ENCODE measurements at regions not wholly inside any gene's neighbourhood (a gene's known extent, or its start where the extent isn't known, plus 50 kb on each side); places are given as distances from the start of the nearest gene placed in this dataset.

DNA sequence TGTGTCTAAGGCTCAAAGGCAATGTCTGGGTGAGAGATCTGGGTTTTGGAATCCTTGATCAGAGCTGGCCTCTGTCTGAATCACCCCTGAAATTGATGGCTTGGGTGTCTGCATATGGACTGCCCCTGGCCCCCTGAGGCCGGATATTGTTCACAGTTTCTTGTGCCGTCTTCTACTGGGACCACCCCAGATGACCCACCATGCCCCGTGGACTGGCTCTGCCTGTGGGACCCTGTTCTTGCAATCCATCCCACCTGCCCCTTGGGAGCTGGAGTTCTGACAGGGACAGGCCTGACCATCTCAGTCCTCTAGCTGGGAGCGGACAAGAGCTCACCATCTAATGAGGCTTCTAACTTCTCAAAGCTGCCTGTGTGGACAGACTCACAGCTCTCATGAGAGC lies 119.9 kb downstream of the FAM43A start:
- DNase-seq = no peak

DNA sequence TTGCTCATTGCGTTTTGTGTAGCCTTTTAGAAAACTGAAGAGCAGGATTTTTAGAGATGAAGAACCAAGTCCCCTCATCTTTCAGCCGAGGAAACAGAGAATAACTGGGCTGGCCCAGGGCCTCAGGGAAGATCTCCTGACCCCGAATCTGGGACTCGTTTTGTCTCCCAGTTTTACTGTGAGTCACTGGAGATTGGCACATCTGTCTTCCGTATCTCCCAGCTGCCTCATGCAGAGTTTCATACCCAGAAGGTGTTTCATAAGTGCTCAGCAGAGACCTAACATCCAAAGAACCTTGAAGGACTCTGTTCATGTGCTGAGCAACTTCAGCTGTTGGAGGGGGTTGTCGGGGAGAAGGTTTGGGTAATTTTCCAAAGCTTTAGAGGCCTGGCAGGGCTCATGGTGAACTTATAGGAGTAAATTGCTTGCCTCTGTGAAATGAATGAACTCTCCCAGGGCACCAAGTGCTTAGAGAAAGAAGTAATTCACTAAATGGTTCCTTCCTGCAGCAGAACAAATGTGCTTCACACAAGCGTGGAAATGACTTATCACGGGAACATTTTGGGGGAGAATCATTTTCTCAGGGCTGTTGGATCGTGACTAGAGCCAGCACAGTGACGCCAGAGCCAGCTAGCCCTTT lies 121.4 kb downstream of the FAM43A start:
- DNase-seq = no peak

DNA sequence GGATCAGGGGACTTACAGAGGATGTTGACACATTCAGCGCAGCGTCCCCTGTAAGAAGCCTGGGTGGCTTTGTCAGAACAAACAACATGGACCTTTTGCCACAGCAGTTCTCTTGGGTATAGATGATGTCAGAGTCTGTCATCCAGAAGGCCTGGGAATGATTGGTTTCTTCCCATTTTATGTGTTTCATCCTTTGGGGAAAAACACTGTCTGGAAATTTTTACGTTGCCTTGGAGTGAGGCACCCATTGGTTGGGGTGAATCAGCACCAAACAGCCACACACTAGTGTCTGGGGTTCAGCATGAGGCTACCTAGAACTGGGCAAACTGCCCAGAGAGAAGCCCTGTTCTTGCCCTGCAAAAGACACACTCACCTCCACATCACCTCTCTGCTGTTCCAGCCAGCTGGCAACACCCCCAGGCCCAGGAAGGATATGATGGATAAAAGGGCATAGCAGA lies 123.0 kb downstream of the FAM43A start:
- no peak for DNase-seq

DNA sequence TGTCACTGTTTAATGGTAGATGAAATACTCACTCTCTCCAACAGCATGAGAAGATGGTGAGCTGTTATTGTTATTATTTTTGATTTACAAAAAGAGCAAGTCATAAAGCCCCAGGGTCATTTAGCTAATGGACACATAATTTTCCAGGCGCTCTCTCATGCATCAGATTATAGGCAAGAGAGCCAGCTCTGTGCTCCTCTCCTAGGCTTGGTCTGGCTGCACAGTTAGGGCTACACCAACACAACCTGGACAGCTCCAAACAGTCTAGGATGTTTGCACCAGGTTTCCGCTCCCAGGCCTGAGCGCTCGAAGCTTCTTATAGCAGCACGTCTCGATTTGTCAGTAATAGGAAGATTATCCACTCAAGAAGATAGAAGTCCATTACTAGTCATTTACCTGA lies 123.7 kb downstream of the FAM43A start:
- no peak for DNase-seq

DNA sequence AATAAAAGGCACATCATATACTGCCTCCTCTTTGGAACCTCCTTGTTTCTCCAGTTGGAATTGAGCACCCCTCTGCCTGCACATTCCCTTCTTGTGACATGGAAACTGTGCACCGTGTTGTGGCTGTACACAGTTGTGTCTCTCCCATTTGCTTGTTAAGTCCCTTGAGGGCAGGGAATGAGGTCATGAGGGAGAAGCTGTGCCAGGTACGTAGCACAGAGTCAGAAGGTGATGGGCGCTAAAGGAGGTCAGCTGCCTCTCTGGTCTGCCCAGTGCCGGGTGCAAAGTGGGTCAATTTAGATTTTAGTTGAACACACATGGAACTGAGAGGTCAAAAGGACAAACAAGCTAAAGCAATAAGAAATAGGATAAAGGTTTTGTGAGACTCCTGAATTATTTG lies 124.4 kb downstream of the FAM43A start:
- no peak for DNase-seq

DNA sequence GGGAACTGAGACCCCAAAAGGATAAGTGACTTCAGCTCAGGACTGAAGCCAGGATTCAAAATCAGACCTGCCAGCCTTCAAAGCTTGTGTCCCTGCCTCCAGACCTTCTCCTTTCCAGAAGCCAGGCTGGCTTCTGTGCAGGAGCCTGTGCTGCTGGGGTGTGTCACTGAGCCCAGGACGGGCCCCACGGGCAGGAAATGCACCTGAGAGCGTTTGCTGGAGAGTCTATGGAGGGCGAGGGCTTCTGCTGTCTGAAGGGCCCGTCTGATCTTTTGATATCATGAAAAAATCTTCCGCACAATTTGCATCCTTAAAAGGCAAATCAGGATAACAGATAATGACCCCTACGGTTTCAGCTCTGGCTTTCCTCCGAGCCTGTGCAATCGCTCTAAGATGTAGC lies 125.4 kb downstream of the FAM43A start:
- DNase-seq = no peak

DNA sequence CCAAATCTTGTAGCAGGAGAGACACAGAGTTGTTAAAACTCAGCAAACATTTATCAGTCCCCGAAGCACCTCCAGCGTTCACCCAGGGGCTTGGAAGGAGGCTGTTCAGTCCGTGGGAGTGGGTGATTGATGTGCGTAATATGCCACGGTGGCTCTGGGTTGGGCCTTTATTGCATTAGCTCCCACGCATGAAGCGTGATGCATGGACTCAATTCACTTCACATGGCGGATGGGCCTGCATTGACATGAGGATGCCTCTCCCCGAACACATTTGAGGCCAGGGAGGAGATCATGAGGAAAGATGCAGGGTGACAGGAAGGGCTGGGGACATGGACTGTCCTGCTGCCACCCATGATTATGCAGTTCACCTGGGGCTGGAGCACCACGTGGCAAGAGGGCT lies 126.5 kb downstream of the FAM43A start:
- no peak for DNase-seq

DNA sequence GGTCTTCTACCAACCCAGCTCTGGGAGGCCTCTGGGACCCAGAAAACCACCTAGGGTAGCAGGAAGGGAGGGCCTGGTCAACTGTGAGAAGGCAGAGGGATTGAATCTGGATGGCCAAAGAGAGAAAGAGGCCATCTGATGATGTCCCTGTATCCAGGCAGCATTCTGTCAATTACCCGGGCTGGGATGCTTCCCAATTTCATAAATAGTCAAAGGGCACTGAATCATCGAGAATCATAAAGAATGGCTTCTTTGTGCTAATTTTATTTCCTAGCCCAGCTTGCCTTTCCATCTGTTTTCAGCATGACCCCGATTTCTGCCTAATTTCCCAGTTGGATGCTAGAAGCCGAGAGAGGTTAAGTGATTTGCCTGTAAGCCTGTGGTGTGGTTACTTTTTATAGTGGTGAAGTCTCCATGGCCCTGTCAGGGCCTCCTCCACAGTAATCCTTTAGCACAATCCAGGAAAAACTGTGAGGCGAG lies 129.2 kb downstream of the FAM43A start:
- DNase-seq = no peak

DNA sequence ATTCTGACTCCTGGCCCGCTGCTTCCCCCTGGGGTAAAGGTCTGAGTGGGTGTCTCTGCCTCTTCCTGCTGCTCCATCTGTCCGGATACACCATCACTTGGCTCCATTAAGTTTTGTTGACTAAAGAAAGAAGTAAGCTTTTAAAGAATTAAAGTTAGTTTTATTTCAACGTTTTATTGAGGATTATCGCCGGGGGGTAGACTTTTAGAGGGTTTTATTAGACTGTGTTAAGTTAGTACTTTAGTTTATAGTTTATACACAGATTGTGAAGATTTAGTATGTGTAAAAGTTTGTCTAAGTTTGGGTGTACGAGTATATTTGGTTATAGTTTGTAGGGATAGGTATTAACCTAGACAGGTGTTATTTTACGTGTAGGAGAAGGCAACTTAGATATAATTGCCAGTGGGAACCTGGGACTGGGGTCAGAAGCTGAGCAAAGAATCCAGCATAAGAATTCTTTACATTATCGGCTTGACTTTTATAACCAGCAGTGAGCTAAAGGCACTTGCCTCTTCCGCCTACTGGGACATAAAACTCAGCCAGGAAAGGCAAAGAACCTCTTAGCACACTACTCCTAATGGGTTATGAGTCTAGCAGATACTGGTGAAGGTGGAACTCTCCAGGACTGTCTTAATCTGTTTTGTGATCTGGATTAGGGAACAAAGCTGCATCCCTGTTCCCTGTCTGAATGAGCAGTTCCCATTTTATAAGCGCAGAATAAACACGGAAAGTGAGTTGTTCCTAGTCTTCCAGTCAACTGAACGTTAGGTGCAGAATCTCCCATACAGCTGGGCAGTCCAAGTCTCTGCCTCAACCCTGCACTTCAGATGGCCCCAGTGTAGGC lies 131.3 kb downstream of the FAM43A start:
- DNase-seq = no peak

DNA sequence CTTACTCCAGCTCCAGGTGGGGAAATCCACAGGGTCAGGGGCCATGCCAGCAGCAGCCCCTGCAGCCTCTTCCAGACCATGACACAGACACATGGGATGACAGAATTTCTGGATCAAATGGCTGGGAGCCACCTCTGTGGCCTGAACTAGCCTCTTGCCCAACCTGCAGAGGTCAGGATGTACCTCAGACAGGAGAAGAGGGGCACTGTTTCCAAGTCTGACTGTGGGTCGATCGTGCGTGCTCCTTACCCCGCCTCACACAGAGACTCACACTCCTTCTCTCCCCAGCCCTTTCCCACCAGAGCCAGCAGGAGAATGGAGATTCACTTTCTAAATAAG lies 131.9 kb downstream of the FAM43A start:
- no peak for DNase-seq

DNA sequence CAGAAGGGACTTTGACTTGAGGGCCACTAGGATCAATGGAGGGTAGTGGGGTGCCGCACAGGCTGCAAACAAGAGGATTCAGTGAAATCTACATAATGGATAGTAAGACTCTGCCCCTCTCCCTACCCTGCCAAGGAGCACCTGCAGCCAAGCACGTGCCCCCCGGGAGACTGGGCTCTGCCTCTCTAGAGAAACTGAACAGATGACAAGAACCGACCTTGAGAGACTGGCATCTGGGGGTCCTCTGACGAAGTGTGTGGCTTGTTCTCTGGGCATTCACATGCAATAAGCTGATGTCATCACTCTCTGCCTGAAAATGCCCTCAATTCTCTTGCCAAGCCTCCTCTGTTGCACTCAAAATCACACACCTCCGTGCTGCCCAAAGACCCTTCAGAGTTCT lies 132.3 kb downstream of the FAM43A start:
- DNase-seq = no peak

DNA sequence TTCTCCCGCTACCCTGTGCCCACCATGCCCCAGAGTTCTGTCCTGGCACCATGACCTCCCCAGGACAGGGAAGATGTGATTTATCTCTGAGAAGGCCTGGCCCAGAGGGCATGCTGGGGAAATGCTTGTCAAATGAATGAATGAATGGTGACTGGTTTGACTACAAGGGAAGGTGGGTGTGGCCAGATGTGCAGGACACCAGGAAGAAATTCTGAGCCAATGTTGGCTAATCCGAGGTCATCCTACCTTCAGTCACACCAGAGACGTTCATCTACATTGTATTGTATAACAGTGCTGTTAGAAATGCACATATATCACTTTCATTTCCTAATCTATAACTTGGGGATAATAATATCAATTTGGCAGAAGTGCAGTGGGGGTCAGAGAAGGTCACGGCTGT lies 138.4 kb downstream of the FAM43A start:
- no peak for DNase-seq

DNA sequence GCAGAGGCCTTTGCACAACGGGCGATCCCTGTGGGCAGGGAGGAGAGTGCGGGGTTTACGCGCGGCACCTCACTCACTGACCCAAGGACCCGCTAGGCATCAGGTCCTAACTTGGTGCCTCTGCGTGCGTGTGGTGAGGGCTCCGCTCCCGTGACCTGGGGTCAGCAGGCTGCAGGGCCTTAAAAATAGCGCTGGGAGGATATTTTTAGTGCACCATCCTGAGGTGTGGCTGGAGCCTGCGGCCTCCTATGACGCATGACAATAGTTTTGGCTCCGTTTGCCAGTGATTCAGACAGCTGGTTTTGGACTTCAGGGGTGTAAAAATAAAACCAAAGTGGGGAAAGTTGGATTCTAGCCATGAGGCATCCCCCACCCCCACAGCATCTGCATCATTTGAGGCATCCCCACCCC lies 139.0 kb downstream of the FAM43A start:
- no peak for DNase-seq

DNA sequence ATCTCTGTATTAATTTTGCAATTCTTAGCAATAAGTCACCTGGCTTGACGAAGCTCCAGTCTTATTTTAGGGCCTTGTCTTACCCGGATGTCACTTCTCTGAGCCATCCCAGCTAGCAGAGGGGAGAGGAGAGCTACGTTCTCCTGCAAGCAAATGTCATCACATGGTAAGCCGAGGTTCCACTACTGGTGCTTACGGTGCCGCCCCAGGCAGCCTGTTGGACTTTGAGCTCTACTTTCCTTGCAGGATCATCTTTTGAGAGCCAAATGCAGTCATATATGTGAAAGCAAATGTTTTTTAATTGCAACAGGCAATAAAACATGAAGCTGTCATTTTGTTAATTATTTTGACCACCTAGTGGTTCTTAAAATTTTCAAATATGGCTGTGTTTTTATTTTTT lies 140.9 kb downstream of the FAM43A start:
- DNase-seq = no peak

DNA sequence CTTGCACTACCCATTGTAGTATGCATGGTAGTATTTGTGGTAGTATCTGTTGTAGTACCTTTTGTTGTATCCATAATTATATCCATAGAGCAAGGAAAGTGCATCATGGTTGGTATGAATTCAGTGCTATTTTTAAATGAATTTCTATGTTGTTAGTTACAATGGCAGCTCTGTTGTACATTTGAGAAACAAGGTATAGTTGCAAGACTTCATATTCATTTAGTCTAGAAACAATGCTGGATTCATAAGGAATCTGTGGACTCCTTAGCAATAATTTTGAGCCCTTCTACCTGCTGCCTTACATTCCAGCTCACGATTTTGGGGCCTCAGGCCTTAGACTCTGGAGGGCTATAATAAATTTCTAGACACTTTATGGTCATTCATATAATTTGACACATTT lies 141.8 kb downstream of the FAM43A start:
- no peak for DNase-seq

DNA sequence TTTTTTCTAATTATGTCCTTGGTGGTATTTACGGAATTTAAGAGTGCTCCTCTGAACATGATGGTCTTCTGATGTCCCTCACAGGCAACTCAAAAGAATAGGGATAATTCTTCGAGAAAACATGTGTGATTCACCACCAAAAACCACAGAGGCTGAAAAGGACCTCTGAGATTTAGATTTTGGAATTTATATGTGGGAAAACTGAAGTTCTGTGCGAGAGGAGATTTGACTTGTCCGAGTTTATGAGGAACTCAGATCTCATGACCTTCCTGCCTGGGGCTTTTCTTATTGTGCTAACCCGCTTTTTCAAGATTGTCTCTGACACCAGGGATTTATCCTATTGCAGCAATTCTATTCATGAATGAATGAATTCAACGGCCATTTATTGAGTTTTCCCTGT lies 142.4 kb downstream of the FAM43A start:
- no peak for DNase-seq

DNA sequence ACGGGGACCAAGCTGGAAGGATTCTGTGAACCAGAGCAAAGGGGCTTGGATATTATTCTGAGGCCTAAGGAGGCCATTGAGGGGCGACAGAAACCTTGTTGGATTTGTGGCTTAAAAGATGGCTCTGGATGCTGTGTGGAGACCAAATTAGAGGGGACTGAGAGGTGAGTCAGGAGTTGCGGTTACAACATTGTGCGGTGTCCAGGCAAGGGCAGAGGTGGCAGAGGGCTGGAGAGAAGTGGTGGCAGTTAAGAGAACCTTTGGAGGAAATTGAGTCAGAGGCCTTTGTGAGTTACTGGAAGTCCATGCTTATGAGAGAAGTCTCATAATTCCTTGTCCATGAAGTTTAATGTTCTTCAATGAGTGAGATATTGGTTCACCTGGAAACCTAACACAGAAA lies 143.2 kb downstream of the FAM43A start:
- DNase-seq = no peak

DNA sequence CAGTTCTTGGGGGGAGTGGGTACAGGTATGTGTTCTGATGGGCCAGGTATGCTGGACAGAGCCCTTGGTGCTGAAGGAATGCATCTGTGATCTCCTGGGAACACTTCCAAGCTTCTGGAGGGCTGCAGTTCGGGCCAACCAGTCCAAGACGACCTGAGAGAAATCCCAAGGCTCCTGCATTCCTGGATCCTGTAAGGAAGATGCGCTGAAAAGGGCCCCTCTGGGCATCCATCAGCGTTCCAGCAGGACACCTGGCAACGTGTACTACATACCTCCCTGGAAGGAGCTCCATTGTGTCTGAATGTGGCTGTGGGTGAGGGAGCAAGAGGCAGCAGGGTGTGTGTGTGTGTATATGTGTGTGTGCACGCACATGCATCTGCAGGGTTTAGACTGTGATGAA lies 144.7 kb downstream of the FAM43A start:
- no peak for DNase-seq

DNA sequence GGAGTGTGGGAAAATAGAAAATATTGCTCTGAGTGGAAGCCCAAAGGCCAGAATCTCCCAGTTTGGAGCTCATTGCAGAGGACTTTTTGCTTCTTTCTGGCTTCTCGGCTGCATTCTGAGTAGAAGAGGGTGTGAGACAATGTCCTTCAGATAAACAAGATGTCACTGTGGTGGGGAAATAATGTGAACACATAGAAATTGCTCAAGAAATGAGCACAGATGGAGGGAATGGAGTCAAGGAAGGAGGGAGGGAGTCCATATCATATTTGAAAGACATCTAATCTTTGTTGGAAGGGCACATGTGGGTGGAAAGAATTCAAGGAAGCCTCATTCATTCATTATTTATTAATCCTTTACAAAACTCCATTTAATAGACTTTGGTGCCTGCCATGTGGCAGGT lies 145.3 kb downstream of the FAM43A start:
- no peak for DNase-seq

DNA sequence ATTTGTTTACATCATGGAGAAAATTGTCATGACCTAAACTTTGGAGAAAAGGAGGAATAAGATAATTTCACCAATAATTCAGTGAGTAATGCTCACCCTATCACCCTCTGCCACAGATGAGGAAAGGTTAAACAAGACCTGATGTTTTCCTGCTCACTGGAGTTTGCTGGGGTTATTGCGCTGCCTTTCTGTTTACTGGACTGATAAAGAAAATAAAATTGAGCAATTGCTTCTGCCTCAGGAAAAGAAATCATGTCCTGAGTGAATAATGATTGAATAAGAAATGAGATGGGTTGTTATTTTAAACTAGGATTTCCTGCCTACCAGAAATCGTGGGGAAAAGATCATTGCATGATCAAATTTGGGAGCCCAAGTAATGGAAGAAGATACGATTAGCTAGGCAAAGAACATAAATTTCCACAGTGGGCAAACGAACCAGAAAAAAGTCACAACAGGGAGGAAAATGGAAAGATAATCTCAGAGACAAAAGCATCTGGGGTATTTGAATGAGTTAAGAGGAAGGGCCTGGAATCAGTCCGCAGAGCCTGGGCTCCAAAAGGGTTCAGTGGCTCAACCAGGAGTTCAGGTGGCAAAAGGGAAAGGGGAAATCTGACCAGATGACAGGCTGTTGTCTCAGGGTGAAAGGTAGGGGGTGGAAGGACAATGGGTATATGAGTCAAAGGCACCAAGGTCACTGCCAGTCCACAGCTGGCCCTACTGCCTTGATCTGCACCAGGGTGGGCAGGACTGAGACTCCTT lies 146.8 kb downstream of the FAM43A start:
- DNase-seq = no peak

DNA sequence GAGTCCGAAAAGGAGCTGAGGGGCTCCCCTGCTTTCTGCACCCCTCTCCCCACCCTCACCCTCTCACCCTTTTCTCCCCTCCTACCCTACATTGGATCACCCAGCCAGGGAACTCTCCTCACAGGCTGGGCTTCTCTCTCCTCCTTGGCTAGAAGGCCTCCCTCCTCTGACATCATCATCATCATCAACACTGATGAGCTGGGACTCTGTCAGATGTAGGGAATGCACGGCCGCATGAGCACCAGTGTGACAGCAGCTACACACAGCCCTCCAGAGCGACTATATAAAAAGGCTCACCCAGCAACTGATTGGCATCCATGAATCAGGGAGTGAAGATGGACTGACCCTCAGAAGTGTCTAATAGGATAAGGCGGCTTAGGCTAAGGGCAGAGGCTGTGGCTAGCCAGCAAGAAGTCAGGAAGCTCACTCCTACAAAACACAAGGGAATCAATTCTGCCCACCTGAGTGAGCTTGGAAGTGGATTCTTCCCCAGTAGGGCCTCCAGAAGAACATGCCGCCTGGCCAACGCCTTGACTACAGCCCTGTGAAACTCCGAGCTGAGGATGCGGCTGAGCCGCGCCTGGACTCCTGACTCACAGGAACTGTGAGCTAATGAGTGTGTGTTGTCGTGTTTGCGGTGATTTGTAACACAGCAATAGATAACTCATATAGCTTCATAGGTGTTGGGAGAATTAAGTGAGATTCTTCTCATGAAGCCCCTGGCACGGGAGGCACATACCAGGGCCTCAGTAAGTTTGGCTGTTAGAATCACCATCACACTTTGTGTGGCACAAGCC lies 147.6 kb downstream of the FAM43A start:
- DNase-seq = no peak

DNA sequence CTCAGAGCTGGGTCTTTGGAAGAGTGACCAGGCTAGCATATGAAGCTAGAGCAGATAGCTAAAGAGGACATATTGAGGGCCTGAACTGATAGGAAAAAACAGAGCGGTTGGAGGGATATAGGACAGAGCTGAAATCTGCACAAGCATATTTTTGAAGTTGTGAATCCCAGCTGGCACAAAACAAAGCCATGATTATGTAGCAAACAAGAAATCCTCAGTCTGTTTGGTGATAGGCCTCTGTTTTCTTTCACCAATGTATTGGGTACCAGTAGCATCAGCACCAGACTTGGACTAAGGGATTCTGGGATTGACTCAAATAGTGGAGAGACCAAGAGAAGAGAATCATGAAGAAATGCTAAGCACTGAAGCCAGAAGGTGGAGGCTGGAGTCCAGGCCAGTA lies 151.0 kb downstream of the FAM43A start:
- no peak for DNase-seq

All from NCI-H1436 (cell line).